Ammon's horn (tissue), 1 donor: ENCODE measurements at regions not wholly inside any gene's neighbourhood (a gene's known extent, or its start where the extent isn't known, plus 50 kb on each side); places are given as distances from the start of the nearest gene placed in this dataset.
A peak's percentile ranks its signal among the peaks of the same experiment; 100 is the strongest.
"Not testable (repeated sequence)": the region's sequence is repeated elsewhere in the genome, so short reads cannot be mapped to it uniquely, and the experiment has no call there.

Source experiments
- DNase-seq: peaks from one replicate; pipeline ENCODE4 v3.0.0-alpha.2; 2016; ENCODE audit warnings: low spot score

- DNase-seq: no peak
Observed at GRCh38 chr1:234823191-234824176, 213.5 kb upstream of the IRF2BP2 start.

GRCh38 chr1:234821840-234822239, 211.9 kb upstream of the IRF2BP2 start:
- no peak for DNase-seq

GRCh38 chr1:234820597-234820996, 210.6 kb upstream of the IRF2BP2 start:
- DNase-seq: no peak

- DNase-seq: not testable (repeated sequence)
Observed at GRCh38 chr1:234819845-234820244, 209.9 kb upstream of the IRF2BP2 start.

- DNase-seq: not testable (repeated sequence)
Observed at GRCh38 chr1:234818040-234818387, 208.0 kb upstream of the IRF2BP2 start.

GRCh38 chr1:234817313-234818039, 207.5 kb upstream of the IRF2BP2 start:
- DNase-seq: not testable (repeated sequence)

- not testable (repeated sequence) for DNase-seq
Observed at GRCh38 chr1:234816864-234817263, 206.9 kb upstream of the IRF2BP2 start.

GRCh38 chr1:234816186-234816851, 206.3 kb upstream of the IRF2BP2 start:
- DNase-seq: peak; percentile 47

- DNase-seq: not testable (repeated sequence)
Observed at GRCh38 chr1:234815295-234815815, 205.4 kb upstream of the IRF2BP2 start.

- DNase-seq: not testable (repeated sequence)
Observed at GRCh38 chr1:234814235-234814634, 204.3 kb upstream of the IRF2BP2 start.

- DNase-seq: not testable (repeated sequence)
Observed at GRCh38 chr1:234811824-234812223, 201.8 kb upstream of the IRF2BP2 start.

GRCh38 chr1:234810726-234811125, 200.7 kb upstream of the IRF2BP2 start:
- DNase-seq: not testable (repeated sequence)

- DNase-seq: not testable (repeated sequence)
Observed at GRCh38 chr1:234809854-234810245, 199.9 kb upstream of the IRF2BP2 start.

GRCh38 chr1:234808943-234809853, 199.2 kb upstream of the IRF2BP2 start:
- DNase-seq: not testable (repeated sequence)

- not testable (repeated sequence) for DNase-seq
Observed at GRCh38 chr1:234808459-234808858, 198.5 kb upstream of the IRF2BP2 start.

- DNase-seq: not testable (repeated sequence)
Observed at GRCh38 chr1:234807705-234808104, 197.7 kb upstream of the IRF2BP2 start.

- DNase-seq: not testable (repeated sequence)
Observed at GRCh38 chr1:234802586-234802985, 192.6 kb upstream of the IRF2BP2 start.

GRCh38 chr1:234801636-234802035, 191.7 kb upstream of the IRF2BP2 start:
- not testable (repeated sequence) for DNase-seq

GRCh38 chr1:234801147-234801546, 191.2 kb upstream of the IRF2BP2 start:
- not testable (repeated sequence) for DNase-seq

- DNase-seq: not testable (repeated sequence)
Observed at GRCh38 chr1:234800563-234800962, 190.6 kb upstream of the IRF2BP2 start.
